GM23338 (cell line): ENCODE measurements at regions not wholly inside any gene's neighbourhood (a gene's known extent, or its start where the extent isn't known, plus 50 kb on each side); places are given as distances from the start of the nearest gene placed in this dataset.

Source experiments
- ATAC-seq: fragments of 200-7000 bp; cut with Tn5 transposase; 3 replicates; pipeline ENCODE4 v1.9.1; 2020
- DNase-seq: peaks from one replicate; pipeline ENCODE4 v3.0.0-alpha.2; 2015; ENCODE audit warnings: low spot score
- H2AFZ ChIP-seq: fragments of 200-600 bp; sonication (generic); 2 replicates; pipeline ENCODE4 v1.8.0; 2016; ENCODE audit warnings: antibody characterized with exemption, mild to moderate bottlenecking, moderate library complexity
- H3F3A ChIP-seq: fragments of 200-600 bp; sonication (generic); replicated peaks from 2 replicates; pipeline ENCODE4 v1.8.0; 2017; ENCODE audit warnings: antibody characterized with exemption, mixed run types, low read depth
- H3K27ac ChIP-seq: fragments of 200-600 bp; sonication (generic); 2 replicates; pipeline ENCODE4 v1.6.1; 2016; ENCODE audit warnings: low read depth
- H3K27me3 ChIP-seq: fragments of 200-600 bp; sonication (generic); 2 replicates; pipeline ENCODE4 v1.8.0; 2016; ENCODE audit warnings: mild to moderate bottlenecking, mixed run types, moderate library complexity; ENCODE audit not compliant: insufficient read depth
- H3K36me3 ChIP-seq: fragments of 200-600 bp; sonication (generic); 2 replicates; pipeline ENCODE4 v1.8.0; 2016; ENCODE audit warnings: mild to moderate bottlenecking; ENCODE audit not compliant: insufficient read depth
- H3K4me1 ChIP-seq: fragments of 200-600 bp; sonication (generic); 2 replicates; pipeline ENCODE4 v1.8.0; 2016; ENCODE audit warnings: mild to moderate bottlenecking, moderate library complexity; ENCODE audit not compliant: insufficient read depth
- H3K4me2 ChIP-seq: fragments of 200-600 bp; sonication (generic); 2 replicates; pipeline ENCODE4 v1.7.1; 2017; ENCODE audit warnings: mixed run types
- H3K4me3 ChIP-seq: fragments of 200-600 bp; sonication (generic); 2 replicates; pipeline ENCODE4 v1.6.1; 2016; ENCODE audit warnings: mixed run types
- H3K79me2 ChIP-seq: fragments of 200-600 bp; sonication (generic); replicated peaks from 2 replicates; pipeline ENCODE4 v1.8.0; 2017; ENCODE audit warnings: mild to moderate bottlenecking; ENCODE audit not compliant: insufficient read depth
- H3K9me2 ChIP-seq: fragments of 200-600 bp; sonication (generic); 2 replicates; pipeline ENCODE4 v1.8.0; 2017; ENCODE audit not compliant: insufficient read depth
- H4K20me1 ChIP-seq: fragments of 200-600 bp; sonication (generic); replicated peaks from 2 replicates; pipeline ENCODE4 v1.8.0; 2017; ENCODE audit warnings: mild to moderate bottlenecking; ENCODE audit not compliant: insufficient read depth
- H3K27ac Mint-ChIP-seq: 2 replicates; pipeline ENCODE4 v1.8.0; 2020; ENCODE audit warnings: inconsistent platforms, mild to moderate bottlenecking, moderate library complexity, mixed read lengths
- H3K27me3 Mint-ChIP-seq: 3 replicates; pipeline ENCODE4 v1.8.0; 2022; ENCODE audit warnings: low read depth, mild to moderate bottlenecking, moderate library complexity, mixed read lengths, inconsistent platforms; ENCODE audit not compliant: insufficient read depth, poor library complexity
- H3K36me3 Mint-ChIP-seq: 3 replicates; pipeline ENCODE4 v1.8.0; 2021; ENCODE audit warnings: low read depth, mild to moderate bottlenecking, inconsistent platforms, moderate library complexity, mixed read lengths
- H3K4me1 Mint-ChIP-seq: 3 replicates; pipeline ENCODE4 v1.8.0; 2020; ENCODE audit warnings: mild to moderate bottlenecking, inconsistent platforms, mixed read lengths
- H3K4me3 Mint-ChIP-seq: 3 replicates; pipeline ENCODE4 v1.8.0; 2021; ENCODE audit warnings: moderate library complexity, mild to moderate bottlenecking, inconsistent platforms, mixed read lengths
- H3K9me3 Mint-ChIP-seq: 3 replicates; pipeline ENCODE4 v1.8.0; 2020; ENCODE audit warnings: moderate library complexity, mild to moderate bottlenecking, inconsistent platforms, mixed read lengths
- CREB1 ChIP-seq: fragments of 250-450 bp; sonication (Bioruptor Pico); IDR thresholded peaks from 2 replicates; pipeline ENCODE4 v1.5.0; 2020; ENCODE audit warnings: low read depth, mild to moderate bottlenecking, moderate library complexity
- CTCF ChIP-seq, 2 experiments: fragments of 200-600 bp in 1 of 2; sonication (generic) in 1 of 2; conservative IDR thresholded peaks; 2 replicates each; pipeline versions ENCODE4 v1.5.1 to v1.6.1; 2016 to 2017; ENCODE audit warnings: antibody characterized with exemption in 2 of 2, low read depth in 2 of 2, mild to moderate bottlenecking in 2 of 2, moderate library complexity in 1 of 2
- ETS1 ChIP-seq: IDR thresholded peaks from 2 replicates; pipeline ENCODE4 v1.6.1; 2016; ENCODE audit warnings: antibody characterized with exemption
- EZH2 ChIP-seq: fragments of 200-600 bp; sonication (generic); IDR thresholded peaks from one replicate; pipeline ENCODE4 v1.8.0; 2017; ENCODE audit warnings: antibody characterized with exemption, mild to moderate bottlenecking, low read depth; ENCODE audit not compliant: unreplicated experiment
- EZH2phosphoT487 ChIP-seq: fragments of 200-600 bp; sonication (generic); IDR thresholded peaks from one replicate; pipeline ENCODE4 v1.8.1; 2018; ENCODE audit warnings: antibody characterized with exemption; ENCODE audit not compliant: unreplicated experiment
- JUNB ChIP-seq: IDR thresholded peaks from one replicate; pipeline ENCODE4 v1.6.1; 2016; ENCODE audit warnings: antibody characterized with exemption; ENCODE audit not compliant: unreplicated experiment
- NANOG ChIP-seq: IDR thresholded peaks from 2 replicates; pipeline ENCODE4 v1.6.1; 2016; ENCODE audit warnings: antibody characterized with exemption, borderline replicate concordance
- POLR2AphosphoS5 ChIP-seq: IDR thresholded peaks from 2 replicates; pipeline ENCODE4 v1.6.1; 2016; ENCODE audit warnings: antibody characterized with exemption, low read depth
- REST ChIP-seq: IDR thresholded peaks from one replicate; pipeline ENCODE4 v1.6.1; 2018; ENCODE audit warnings: antibody characterized with exemption; ENCODE audit not compliant: unreplicated experiment
- STAT1 ChIP-seq: IDR thresholded peaks from one replicate; pipeline ENCODE4 v1.6.1; 2016; ENCODE audit warnings: antibody characterized with exemption; ENCODE audit not compliant: unreplicated experiment
- ZNF114 ChIP-seq: fragments of 250-450 bp; sonication (Bioruptor Pico); IDR thresholded peaks from 2 replicates; pipeline ENCODE4 v1.5.0; 2020; ENCODE audit warnings: mild to moderate bottlenecking, moderate library complexity
- ZNF331 ChIP-seq: fragments of 250-450 bp; sonication (Bioruptor Pico); IDR thresholded peaks from 2 replicates; pipeline ENCODE4 v1.5.0; 2020; ENCODE audit warnings: low read depth, mild to moderate bottlenecking, moderate library complexity
- ZNF462 ChIP-seq: fragments of 250-450 bp; sonication (Bioruptor Pico); IDR thresholded peaks from 2 replicates; pipeline ENCODE4 v1.5.0; 2020; ENCODE audit warnings: mild to moderate bottlenecking, moderate library complexity

DNA sequence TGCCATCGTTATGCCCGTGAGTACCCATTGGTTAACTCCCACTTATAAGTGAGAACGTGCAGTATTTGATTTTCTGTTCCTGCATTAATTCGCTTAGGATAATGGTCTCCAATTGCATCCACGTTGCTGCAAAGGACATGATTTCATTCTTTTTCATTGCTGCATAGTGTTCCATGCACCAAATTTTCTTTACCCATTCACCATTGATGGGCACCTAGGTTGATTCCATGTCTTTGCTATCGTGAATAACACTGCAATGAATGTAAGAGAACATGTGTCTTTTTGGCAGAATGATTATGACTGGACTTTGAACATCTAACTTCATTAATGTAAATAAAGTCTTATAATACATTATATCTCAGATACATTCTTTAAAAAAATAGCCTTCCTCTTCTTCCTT lies 169.6 kb upstream of the CDIN1 start:
- Histone ChIP-seq H3K36me3 (no peaks in the 10 kb centered on the region), H3K79me2 (no peaks in the 10 kb centered on the region), H3K4me1 (peaks cover 26% of the 10 kb centered on the region), H3K27ac (no peak overlapping the region), H3K4me3 (no peak overlapping the region), H3K27me3 (no peaks in the 10 kb centered on the region), H3F3A (no peaks in the 10 kb centered on the region), H2AFZ (no peak overlapping the region), H3K4me2 (no peak overlapping the region), H4K20me1 (no peaks in the 10 kb centered on the region), H3K9me2 (no peaks in the 10 kb centered on the region; the same call in 1 of the 2 replicates)
- Mint-ChIP-seq H3K27ac (no peak overlapping the region), H3K4me1 (peaks cover 31% of the 10 kb centered on the region), H3K4me3 (no peak overlapping the region), H3K36me3 (no peaks in the 10 kb centered on the region), H3K9me3 (no peaks in the 10 kb centered on the region), H3K27me3 (no peaks in the 10 kb centered on the region)
- DNase-seq (no peak), ATAC-seq (no peak)
- TF ChIP-seq ZNF114 (CRISPR knock-in tag): no peak
- TF ChIP-seq JUNB: no peak
- no peak for TF ChIP-seq EZH2
- TF ChIP-seq ETS1: no peak
- no peak for TF ChIP-seq CREB1 (CRISPR knock-in tag)
- no peak for TF ChIP-seq STAT1
- no peak for TF ChIP-seq NANOG
- TF ChIP-seq CTCF (conservative IDR thresholded peaks at IDR 0.05; ENCODE audit: low read depth in 2 of 2): no peak
- TF ChIP-seq ZNF331 (CRISPR knock-in tag): no peak
- no peak for TF ChIP-seq EZH2phosphoT487
- TF ChIP-seq REST: no peak
- no peak for TF ChIP-seq POLR2AphosphoS5
- no peak for TF ChIP-seq ZNF462 (CRISPR knock-in tag)
